A549 (cell line): ENCODE measurements at regions not wholly inside any gene's neighbourhood (a gene's known extent, or its start where the extent isn't known, plus 50 kb on each side); places are given as distances from the start of the nearest gene placed in this dataset.

Experiments
- ATAC-seq, 2 experiments: fragments of 200-7000 bp in 1 of 2; fragments of >200 bp in 1 of 2; cut with Nextera tagmentation in 1 of 2; cut with Tn5 transposase in 1 of 2; 3 replicates each; pipeline versions ENCODE4 v1.8.0 to v1.9.1; 2018 to 2020; ENCODE audit warnings: mild to moderate bottlenecking in 1 of 2, moderate library complexity in 1 of 2
- CTCF ChIA-PET: fragments of 300-600 bp; sonication (Branson Sonifier 250); formaldehyde crosslinking; extraction: SDS; loops from one replicate; lab custom pipeline; 2021; ENCODE audit warnings: antibody characterized with exemption, inconsistent platforms; lab: Yijun Ruan, JAX
- POLR2A ChIA-PET: fragments of 350-600 bp; formaldehyde crosslinking; extraction: SDS; loops from one replicate; lab custom pipeline; 2021; ENCODE audit warnings: antibody characterized with exemption, inconsistent platforms; lab: Yijun Ruan, JAX
- DNase-seq, 2 experiments: peaks; one replicate each; pipeline versions ENCODE4 v3.0.0 to v3.0.0-alpha.2; 2011 to 2016; ENCODE audit warnings: low read depth in 1 of 2, low spot score in 1 of 2
- FAIRE-seq: peaks from 2 replicates; lab custom pipeline; 2011; peaks lifted over from hg19 to GRCh38; lab: Jason Lieb, UNC
- H3K27ac ChIP-seq, 2 experiments: fragments of >200 bp; sonication (Bioruptor Twin); formaldehyde crosslinking; 3 replicates each; pipeline ENCODE4 v1.5.1; 2016 to 2017
- H3K4me1 ChIP-seq: fragments of >200 bp; sonication (Bioruptor Twin); formaldehyde crosslinking; 3 replicates; pipeline ENCODE4 v1.6.1; 2016
- H3K4me2 ChIP-seq: fragments of >200 bp; sonication (Bioruptor Twin); formaldehyde crosslinking; 3 replicates; pipeline ENCODE4 v1.6.1; 2016
- H3K4me3 ChIP-seq: fragments of >200 bp; sonication (Bioruptor Twin); formaldehyde crosslinking; 3 replicates; pipeline ENCODE4 v1.5.1; 2016
- H3K9me3 ChIP-seq: fragments of >200 bp; sonication (Bioruptor Twin); formaldehyde crosslinking; 3 replicates; pipeline ENCODE4 v1.6.1; 2016
- BHLHE40 ChIP-seq: IDR thresholded peaks from 2 replicates; pipeline ENCODE4 v1.6.1; 2012; ENCODE audit warnings: low read depth, low read length, inconsistent platforms
- CEBPB ChIP-seq, 2 experiments: fragments of >200 bp in 1 of 2; sonication (Bioruptor Twin) in 1 of 2; formaldehyde crosslinking in 1 of 2; IDR thresholded peaks; 2 replicates each; pipeline ENCODE4 v1.6.1; 2012 to 2016
- EHF ChIP-seq: fragments of 250-450 bp; sonication (Bioruptor Pico); IDR thresholded peaks from 2 replicates; pipeline ENCODE4 v1.5.0; 2020; ENCODE audit warnings: mild to moderate bottlenecking
- EP300 ChIP-seq, 2 experiments: fragments of >200 bp; sonication (Bioruptor Twin); formaldehyde crosslinking; IDR thresholded peaks; 2 replicates in 1 of 2; 3 replicates in 1 of 2; pipeline ENCODE4 v1.6.1; 2016 to 2017
- ESRRA ChIP-seq: fragments of 150-350 bp; IDR thresholded peaks from 2 replicates; pipeline ENCODE4 v1.6.1; 2014; ENCODE audit warnings: mild to moderate bottlenecking, low read length, borderline replicate concordance
- FOSL2 ChIP-seq, 2 experiments: fragments of 450-650 bp in 1 of 2; fragments of >200 bp in 1 of 2; sonication (Bioruptor Twin) in 1 of 2; formaldehyde crosslinking; IDR thresholded peaks; 2 replicates each; pipeline versions ENCODE4 v1.5.0 to v1.6.1; 2016 to 2020; ENCODE audit warnings: mild to moderate bottlenecking in 1 of 2, moderate library complexity in 1 of 2
- FOXS1 ChIP-seq: fragments of 250-450 bp; sonication (Bioruptor Pico); IDR thresholded peaks from 2 replicates; pipeline ENCODE4 v1.5.0; 2020; ENCODE audit warnings: mild to moderate bottlenecking, moderate library complexity
- GATA3 ChIP-seq: IDR thresholded peaks from 2 replicates; pipeline ENCODE4 v1.6.1; 2012; ENCODE audit warnings: borderline replicate concordance
- HEYL ChIP-seq: fragments of 250-450 bp; sonication (Bioruptor Pico); IDR thresholded peaks from 2 replicates; pipeline ENCODE4 v1.8.0; 2021; ENCODE audit warnings: mild to moderate bottlenecking, moderate library complexity
- HOXB13 ChIP-seq: fragments of 250-450 bp; sonication (Bioruptor Pico); IDR thresholded peaks from 2 replicates; pipeline ENCODE4 v1.5.0; 2020; ENCODE audit warnings: low read depth, mild to moderate bottlenecking, moderate library complexity
- HOXB5 ChIP-seq: fragments of 250-450 bp; sonication (Bioruptor Pico); IDR thresholded peaks from 2 replicates; pipeline ENCODE4 v1.5.0; 2020; ENCODE audit warnings: mild to moderate bottlenecking, moderate library complexity
- JUN ChIP-seq, 2 experiments: fragments of >200 bp; sonication (Bioruptor Twin); formaldehyde crosslinking; IDR thresholded peaks; 2 replicates in 1 of 2; 3 replicates in 1 of 2; pipeline ENCODE4 v1.6.1; 2016 to 2017
- JUNB ChIP-seq: fragments of >200 bp; sonication (Bioruptor Twin); formaldehyde crosslinking; IDR thresholded peaks from 2 replicates; pipeline ENCODE4 v1.6.1; 2016
- KDM1A ChIP-seq: fragments of 200-600 bp; sonication (generic); IDR thresholded peaks from 2 replicates; pipeline ENCODE4 v1.6.1; 2016; ENCODE audit warnings: low read depth, mild to moderate bottlenecking
- KDM5A ChIP-seq: fragments of 200-600 bp; sonication (generic); IDR thresholded peaks from 2 replicates; pipeline ENCODE4 v1.6.1; 2016; ENCODE audit warnings: antibody characterized with exemption, mild to moderate bottlenecking
- MAFK ChIP-seq: fragments of 450-650 bp; IDR thresholded peaks from 2 replicates; pipeline ENCODE4 v1.6.1; 2014; ENCODE audit not compliant: partially characterized antibody
- NFE2L2 ChIP-seq: fragments of 150-350 bp; conservative IDR thresholded peaks from 2 replicates; pipeline ENCODE4 v1.6.1; 2014; ENCODE audit warnings: low read length
- NPAS2 ChIP-seq: fragments of 250-450 bp; sonication (Bioruptor Pico); IDR thresholded peaks from 2 replicates; pipeline ENCODE4 v1.8.0; 2022; ENCODE audit warnings: mild to moderate bottlenecking, moderate library complexity, borderline replicate concordance
- RAD21 ChIP-seq, 2 experiments: fragments of >200 bp in 1 of 2; sonication (Bioruptor Twin) in 1 of 2; formaldehyde crosslinking in 1 of 2; IDR thresholded peaks in 1 of 2; conservative IDR thresholded peaks in 1 of 2; 2 replicates in 1 of 2; 3 replicates in 1 of 2; pipeline ENCODE4 v1.6.1; 2012 to 2018; ENCODE audit warnings: inconsistent platforms in 1 of 2
- RCOR1 ChIP-seq: fragments of 150-350 bp; IDR thresholded peaks from 2 replicates; pipeline ENCODE4 v1.6.1; 2014; ENCODE audit warnings: antibody characterized with exemption, low read length, low read depth
- SREBF2 ChIP-seq: fragments of 450-650 bp; IDR thresholded peaks from 2 replicates; pipeline ENCODE4 v1.6.1; 2014; ENCODE audit warnings: mild to moderate bottlenecking, moderate library complexity
- TFCP2L1 ChIP-seq: fragments of 250-450 bp; sonication (Bioruptor Pico); IDR thresholded peaks from 2 replicates; pipeline ENCODE4 v1.5.0; 2021; ENCODE audit warnings: mild to moderate bottlenecking
- WGBS: methylation state at CpG from one replicate; pipeline ENCODE4 v1.1.6; 2017; ENCODE audit errors: missing lambda C conversion rate; 5-methylcytosine and 5-hydroxymethylcytosine counted together
- TF ChIP-seq, protein P1 (sequence below): IDR thresholded peaks from 2 replicates; pipeline ENCODE4 v1.6.1; 2012; ENCODE audit warnings: low read depth, borderline replicate concordance
- TF ChIP-seq, protein P2 (sequence below): fragments of 450-650 bp; IDR thresholded peaks from 2 replicates; pipeline ENCODE4 v1.6.1; 2014; ENCODE audit warnings: antibody characterized with exemption
- TF ChIP-seq, protein P3 (sequence below): fragments of 250-450 bp; sonication (Bioruptor Pico); IDR thresholded peaks from 2 replicates; pipeline ENCODE4 v1.5.0; 2020; ENCODE audit warnings: low read depth, mild to moderate bottlenecking, moderate library complexity
- TF ChIP-seq, protein P4 (sequence below): IDR thresholded peaks from 2 replicates; pipeline ENCODE4 v1.6.1; 2012
- TF ChIP-seq, protein P5 (sequence below): fragments of 200-600 bp; sonication (generic); IDR thresholded peaks from 2 replicates; pipeline ENCODE4 v1.6.1; 2016; ENCODE audit warnings: antibody characterized with exemption, mild to moderate bottlenecking, moderate library complexity

DNA sequence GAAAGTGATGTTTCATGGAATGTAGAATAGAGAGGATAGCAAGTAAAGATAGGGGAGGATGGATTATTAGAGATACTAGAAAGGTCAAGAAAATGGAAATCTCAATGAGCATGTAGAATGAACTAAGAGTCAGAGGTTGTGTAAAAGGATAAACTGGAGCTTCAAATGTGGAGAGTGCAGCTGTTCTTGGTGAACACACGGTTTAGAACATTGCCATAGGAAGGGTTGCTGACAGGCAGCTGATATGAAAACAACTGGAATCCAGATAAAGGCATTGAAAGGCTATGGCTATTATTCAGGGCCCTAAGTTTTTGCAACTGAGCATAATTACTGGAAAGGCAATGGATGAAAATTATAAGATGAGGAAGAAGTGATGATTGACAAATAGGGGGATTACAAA lies 239.6 kb upstream of the VEGFC start:
- no peak for TF ChIP-seq HOXB13 (CRISPR knock-in tag)
- no peak for TF ChIP-seq RAD21 (conservative IDR thresholded peaks at IDR 0.05 in 1 of 2, IDR thresholded peaks at IDR 0.05 in 1 of 2)
- no peak for TF ChIP-seq NFE2L2
- TF ChIP-seq ESRRA, result no peak
- no peak for TF ChIP-seq FOXS1 (CRISPR knock-in tag)
- TF ChIP-seq FOSL2 (IDR thresholded peaks at IDR 0.05), result no peak
- no peak for TF ChIP-seq FOSL2 (CRISPR knock-in tag; IDR thresholded peaks at IDR 0.05)
- no peak for TF ChIP-seq EHF (CRISPR knock-in tag)
- TF ChIP-seq JUNB, result no peak
- TF ChIP-seq MAFK, result no peak
- no peak for TF ChIP-seq NPAS2 (CRISPR knock-in tag)
- TF ChIP-seq SREBF2, result no peak
- TF ChIP-seq, protein P1, sequence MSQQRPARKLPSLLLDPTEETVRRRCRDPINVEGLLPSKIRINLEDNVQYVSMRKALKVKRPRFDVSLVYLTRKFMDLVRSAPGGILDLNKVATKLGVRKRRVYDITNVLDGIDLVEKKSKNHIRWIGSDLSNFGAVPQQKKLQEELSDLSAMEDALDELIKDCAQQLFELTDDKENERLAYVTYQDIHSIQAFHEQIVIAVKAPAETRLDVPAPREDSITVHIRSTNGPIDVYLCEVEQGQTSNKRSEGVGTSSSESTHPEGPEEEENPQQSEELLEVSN, result no peak
- TF ChIP-seq, protein P2, sequence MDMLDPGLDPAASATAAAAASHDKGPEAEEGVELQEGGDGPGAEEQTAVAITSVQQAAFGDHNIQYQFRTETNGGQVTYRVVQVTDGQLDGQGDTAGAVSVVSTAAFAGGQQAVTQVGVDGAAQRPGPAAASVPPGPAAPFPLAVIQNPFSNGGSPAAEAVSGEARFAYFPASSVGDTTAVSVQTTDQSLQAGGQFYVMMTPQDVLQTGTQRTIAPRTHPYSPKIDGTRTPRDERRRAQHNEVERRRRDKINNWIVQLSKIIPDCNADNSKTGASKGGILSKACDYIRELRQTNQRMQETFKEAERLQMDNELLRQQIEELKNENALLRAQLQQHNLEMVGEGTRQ, result no peak
- no peak for TF ChIP-seq CEBPB (IDR thresholded peaks at IDR 0.05)
- TF ChIP-seq, protein P3, sequence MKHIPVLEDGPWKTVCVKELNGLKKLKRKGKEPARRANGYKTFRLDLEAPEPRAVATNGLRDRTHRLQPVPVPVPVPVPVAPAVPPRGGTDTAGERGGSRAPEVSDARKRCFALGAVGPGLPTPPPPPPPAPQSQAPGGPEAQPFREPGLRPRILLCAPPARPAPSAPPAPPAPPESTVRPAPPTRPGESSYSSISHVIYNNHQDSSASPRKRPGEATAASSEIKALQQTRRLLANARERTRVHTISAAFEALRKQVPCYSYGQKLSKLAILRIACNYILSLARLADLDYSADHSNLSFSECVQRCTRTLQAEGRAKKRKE (CRISPR knock-in tag), result no peak
- no peak for TF ChIP-seq KDM1A
- no peak for TF ChIP-seq HEYL (CRISPR knock-in tag)
- no peak overlapping the region for H3K4me2 ChIP-seq
- ATAC-seq (no peak), FAIRE-seq (no peak), DNase-seq (no peak)
- WGBS, result 58% methylated on average over 1 of the region's 1 CpG
- POLR2A ChIA-PET, result no interaction called here
- no peak overlapping the region for H3K27ac ChIP-seq
- no peaks in the 10 kb centered on the region for H3K4me1 ChIP-seq
- H3K4me3 ChIP-seq, result no peak overlapping the region
- H3K9me3 ChIP-seq, result no peaks in the 10 kb centered on the region
- CTCF ChIA-PET, result interaction anchor here (1.2 to 1.5 kb wide), 2 partner anchors 15 to 19 kb away, joined by 3 read pairs; no protein-coding TSS in a partner anchor

DNA sequence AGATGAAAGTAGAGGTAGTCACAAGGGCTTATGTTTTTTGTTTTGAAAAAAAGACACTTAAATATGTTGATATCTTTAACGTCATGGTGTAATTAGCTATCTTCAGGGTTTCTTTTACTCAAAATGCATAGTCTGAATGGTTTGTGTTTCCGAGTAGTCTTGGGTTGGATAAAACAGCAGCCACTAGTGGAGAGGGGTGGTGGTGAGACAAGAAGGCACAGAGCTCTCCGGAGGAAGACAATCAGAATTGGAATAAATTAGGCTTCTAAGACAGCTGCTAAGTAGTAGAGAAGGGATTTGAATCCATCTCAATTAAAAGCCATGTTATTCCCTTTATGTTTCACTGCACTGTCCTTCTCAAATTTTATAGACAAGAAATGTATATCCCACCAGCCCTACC lies 240.4 kb upstream of the VEGFC start:
- WGBS, result 76% methylated on average over 3 of the region's 3 CpGs
- FAIRE-seq, result no peak
- no peak for ATAC-seq
- CTCF ChIA-PET, result interaction anchor here (1.2 to 1.5 kb wide), 3 partner anchors 14 to 18 kb away, joined by 3 read pairs; no protein-coding TSS in a partner anchor
- TF ChIP-seq GATA3 (no peak), MAFK (no peak), KDM5A (no peak), NFE2L2 (no peak), SREBF2 (no peak), BHLHE40 (no peak), ESRRA (no peak), JUN (IDR thresholded peaks at IDR 0.05) (no peak), FOXS1 (CRISPR knock-in tag) (no peak), RAD21 (conservative IDR thresholded peaks at IDR 0.05 in 1 of 2, IDR thresholded peaks at IDR 0.05 in 1 of 2) (no peak), RCOR1 (no peak), TFCP2L1 (no peak), EP300 (IDR thresholded peaks at IDR 0.05) (no peak), HOXB5 (no peak)
- TF ChIP-seq, protein P4, sequence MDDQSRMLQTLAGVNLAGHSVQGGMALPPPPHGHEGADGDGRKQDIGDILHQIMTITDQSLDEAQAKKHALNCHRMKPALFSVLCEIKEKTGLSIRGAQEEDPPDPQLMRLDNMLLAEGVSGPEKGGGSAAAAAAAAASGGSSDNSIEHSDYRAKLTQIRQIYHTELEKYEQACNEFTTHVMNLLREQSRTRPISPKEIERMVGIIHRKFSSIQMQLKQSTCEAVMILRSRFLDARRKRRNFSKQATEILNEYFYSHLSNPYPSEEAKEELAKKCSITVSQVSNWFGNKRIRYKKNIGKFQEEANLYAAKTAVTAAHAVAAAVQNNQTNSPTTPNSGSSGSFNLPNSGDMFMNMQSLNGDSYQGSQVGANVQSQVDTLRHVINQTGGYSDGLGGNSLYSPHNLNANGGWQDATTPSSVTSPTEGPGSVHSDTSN, result no peak
- TF ChIP-seq, protein P5, sequence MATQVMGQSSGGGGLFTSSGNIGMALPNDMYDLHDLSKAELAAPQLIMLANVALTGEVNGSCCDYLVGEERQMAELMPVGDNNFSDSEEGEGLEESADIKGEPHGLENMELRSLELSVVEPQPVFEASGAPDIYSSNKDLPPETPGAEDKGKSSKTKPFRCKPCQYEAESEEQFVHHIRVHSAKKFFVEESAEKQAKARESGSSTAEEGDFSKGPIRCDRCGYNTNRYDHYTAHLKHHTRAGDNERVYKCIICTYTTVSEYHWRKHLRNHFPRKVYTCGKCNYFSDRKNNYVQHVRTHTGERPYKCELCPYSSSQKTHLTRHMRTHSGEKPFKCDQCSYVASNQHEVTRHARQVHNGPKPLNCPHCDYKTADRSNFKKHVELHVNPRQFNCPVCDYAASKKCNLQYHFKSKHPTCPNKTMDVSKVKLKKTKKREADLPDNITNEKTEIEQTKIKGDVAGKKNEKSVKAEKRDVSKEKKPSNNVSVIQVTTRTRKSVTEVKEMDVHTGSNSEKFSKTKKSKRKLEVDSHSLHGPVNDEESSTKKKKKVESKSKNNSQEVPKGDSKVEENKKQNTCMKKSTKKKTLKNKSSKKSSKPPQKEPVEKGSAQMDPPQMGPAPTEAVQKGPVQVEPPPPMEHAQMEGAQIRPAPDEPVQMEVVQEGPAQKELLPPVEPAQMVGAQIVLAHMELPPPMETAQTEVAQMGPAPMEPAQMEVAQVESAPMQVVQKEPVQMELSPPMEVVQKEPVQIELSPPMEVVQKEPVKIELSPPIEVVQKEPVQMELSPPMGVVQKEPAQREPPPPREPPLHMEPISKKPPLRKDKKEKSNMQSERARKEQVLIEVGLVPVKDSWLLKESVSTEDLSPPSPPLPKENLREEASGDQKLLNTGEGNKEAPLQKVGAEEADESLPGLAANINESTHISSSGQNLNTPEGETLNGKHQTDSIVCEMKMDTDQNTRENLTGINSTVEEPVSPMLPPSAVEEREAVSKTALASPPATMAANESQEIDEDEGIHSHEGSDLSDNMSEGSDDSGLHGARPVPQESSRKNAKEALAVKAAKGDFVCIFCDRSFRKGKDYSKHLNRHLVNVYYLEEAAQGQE, result no peak
- TF ChIP-seq, all 56 proteins: peak for 0
- no peak overlapping the region for H3K4me2 ChIP-seq
- POLR2A ChIA-PET, result no interaction called here
- H3K27ac ChIP-seq, result no peak overlapping the region
- H3K9me3 ChIP-seq, result no peaks in the 10 kb centered on the region
- H3K4me3 ChIP-seq, result no peak overlapping the region
- no peaks in the 10 kb centered on the region for H3K4me1 ChIP-seq
- DNase-seq, result no peak
